PC-9 (cell line): ENCODE measurements at regions not wholly inside any gene's neighbourhood (a gene's known extent, or its start where the extent isn't known, plus 50 kb on each side); places are given as distances from the start of the nearest gene placed in this dataset.

ENCODE experiments used
- BruUV-seq: library from RNA; stranded (reverse); fragments of 400-500 nt; replicated peaks from 2 replicates; lab custom pipeline; 2021; lab: Mats Ljungman, UMichigan
- CTCF ChIA-PET: fragments of 300-600 bp; sonication (Branson Sonifier 250); formaldehyde crosslinking; loops from one replicate; lab custom pipeline; 2022; ENCODE audit warnings: antibody characterized with exemption; lab: Charles Lee
- POLR2A ChIA-PET: fragments of 300-600 bp; sonication (Branson Sonifier 250); formaldehyde crosslinking; loops from one replicate; lab custom pipeline; 2022; ENCODE audit warnings: antibody characterized with exemption; ENCODE audit not compliant: unreplicated experiment; lab: Charles Lee
- DNase-seq, 2 experiments: peaks; one replicate each; pipeline versions ENCODE4 v3.0.0 to v3.0.0-alpha.2; 2015 to 2022; ENCODE audit warnings: mixed read lengths in 1 of 2
- H2AFZ ChIP-seq: fragments of 200-600 bp; sonication (generic); 2 replicates; pipeline ENCODE4 v1.8.1; 2017; ENCODE audit warnings: antibody characterized with exemption
- H3F3A ChIP-seq: fragments of 200-600 bp; sonication (generic); 2 replicates; pipeline ENCODE4 v1.8.1; 2017; ENCODE audit warnings: antibody characterized with exemption, mild to moderate bottlenecking, low read depth; ENCODE audit not compliant: insufficient read depth
- H3K27ac ChIP-seq: fragments of 200-600 bp; sonication (generic); 2 replicates; pipeline ENCODE4 v1.6.1; 2016; ENCODE audit warnings: mixed run types
- H3K27me3 ChIP-seq: fragments of 200-600 bp; sonication (generic); 2 replicates; pipeline ENCODE4 v1.6.1; 2016; ENCODE audit warnings: low read depth, mixed run types; ENCODE audit not compliant: insufficient read depth
- H3K36me3 ChIP-seq: fragments of 200-600 bp; sonication (generic); 2 replicates; pipeline ENCODE4 v1.6.1; 2016; ENCODE audit warnings: low read depth, mixed run types
- H3K4me1 ChIP-seq: fragments of 200-600 bp; sonication (generic); replicated peaks from 2 replicates; pipeline ENCODE4 v1.6.1; 2016; ENCODE audit warnings: mixed run types; ENCODE audit not compliant: insufficient read depth
- H3K4me2 ChIP-seq: fragments of 200-600 bp; sonication (generic); 2 replicates; pipeline ENCODE4 v1.6.1; 2017; ENCODE audit warnings: mixed run types
- H3K4me3 ChIP-seq: fragments of 200-600 bp; sonication (generic); 2 replicates; pipeline ENCODE4 v1.6.1; 2016; ENCODE audit warnings: mixed run types
- H3K79me2 ChIP-seq: fragments of 200-600 bp; sonication (generic); 2 replicates; pipeline ENCODE4 v1.6.1; 2017; ENCODE audit warnings: low read depth, mixed run types
- H3K9me2 ChIP-seq: fragments of 200-600 bp; sonication (generic); 2 replicates; pipeline ENCODE4 v1.8.1; 2017; ENCODE audit warnings: mild to moderate bottlenecking; ENCODE audit not compliant: insufficient read depth
- H3K9me3 ChIP-seq: fragments of 200-600 bp; sonication (generic); 2 replicates; pipeline ENCODE4 v1.8.1; 2016; ENCODE audit warnings: low read depth; ENCODE audit not compliant: insufficient read depth
- H4K20me1 ChIP-seq: fragments of 200-600 bp; sonication (generic); 2 replicates; pipeline ENCODE4 v1.8.1; 2017; ENCODE audit not compliant: insufficient read depth
- EZH2 ChIP-seq: fragments of 200-600 bp; sonication (generic); IDR thresholded peaks from 2 replicates; pipeline ENCODE4 v1.8.0; 2017; ENCODE audit warnings: antibody characterized with exemption, low read depth
- intact Hi-C: fragments of 100-400 bp; cut with micrococcal nuclease; formaldehyde crosslinking; loops from one replicate; pipeline ENCODE4 v1.10.0; 2022; ENCODE audit not compliant: unreplicated experiment
- TF ChIP-seq, protein P1 (sequence below): fragments of 200-600 bp; sonication (generic); conservative IDR thresholded peaks from 2 replicates; pipeline ENCODE4 v1.6.1; 2017; ENCODE audit warnings: mixed run types, antibody characterized with exemption, mild to moderate bottlenecking, moderate library complexity

DNA sequence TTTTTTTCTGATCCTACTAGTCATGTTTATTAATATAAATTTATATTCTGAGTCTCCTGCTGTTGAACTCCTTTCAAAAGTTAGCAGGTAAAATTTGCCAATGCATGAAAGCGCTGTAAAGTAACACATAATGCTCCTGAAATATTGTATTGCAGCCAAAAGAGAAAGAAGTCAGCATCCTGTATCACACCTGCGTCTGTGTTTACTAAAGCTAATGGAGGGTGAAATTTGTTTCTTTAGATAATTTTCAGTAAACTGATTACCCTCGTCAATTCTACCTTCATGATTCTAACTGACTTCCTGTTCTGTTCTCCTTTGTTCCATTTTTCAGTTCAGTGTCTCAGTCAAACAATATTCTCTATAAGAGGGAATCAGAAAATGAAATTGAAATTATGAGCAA lies 415.4 kb downstream of the CDH9 start:
- no peak overlapping the region for H3K27ac ChIP-seq
- H3K9me3 ChIP-seq: no peaks in the 10 kb centered on the region
- intact Hi-C loops: no loop called here
- H4K20me1 ChIP-seq: no peaks in the 10 kb centered on the region
- no peaks in the 10 kb centered on the region for H3K27me3 ChIP-seq
- no peak overlapping the region for H3K4me2 ChIP-seq
- H3K4me1 ChIP-seq: no peaks in the 10 kb centered on the region
- H3K79me2 ChIP-seq: no peaks in the 10 kb centered on the region
- TF ChIP-seq, protein P1, sequence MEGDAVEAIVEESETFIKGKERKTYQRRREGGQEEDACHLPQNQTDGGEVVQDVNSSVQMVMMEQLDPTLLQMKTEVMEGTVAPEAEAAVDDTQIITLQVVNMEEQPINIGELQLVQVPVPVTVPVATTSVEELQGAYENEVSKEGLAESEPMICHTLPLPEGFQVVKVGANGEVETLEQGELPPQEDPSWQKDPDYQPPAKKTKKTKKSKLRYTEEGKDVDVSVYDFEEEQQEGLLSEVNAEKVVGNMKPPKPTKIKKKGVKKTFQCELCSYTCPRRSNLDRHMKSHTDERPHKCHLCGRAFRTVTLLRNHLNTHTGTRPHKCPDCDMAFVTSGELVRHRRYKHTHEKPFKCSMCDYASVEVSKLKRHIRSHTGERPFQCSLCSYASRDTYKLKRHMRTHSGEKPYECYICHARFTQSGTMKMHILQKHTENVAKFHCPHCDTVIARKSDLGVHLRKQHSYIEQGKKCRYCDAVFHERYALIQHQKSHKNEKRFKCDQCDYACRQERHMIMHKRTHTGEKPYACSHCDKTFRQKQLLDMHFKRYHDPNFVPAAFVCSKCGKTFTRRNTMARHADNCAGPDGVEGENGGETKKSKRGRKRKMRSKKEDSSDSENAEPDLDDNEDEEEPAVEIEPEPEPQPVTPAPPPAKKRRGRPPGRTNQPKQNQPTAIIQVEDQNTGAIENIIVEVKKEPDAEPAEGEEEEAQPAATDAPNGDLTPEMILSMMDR: no peak
- no peak for TF ChIP-seq EZH2
- no peaks in the 10 kb centered on the region for H3F3A ChIP-seq
- ChIA-PET CTCF (no interaction called here), POLR2A (no interaction called here)
- BruUV-seq: no TSS peak
- no peak for DNase-seq
- H3K4me3 ChIP-seq: no peak overlapping the region
- H3K36me3 ChIP-seq: no peaks in the 10 kb centered on the region
- H3K9me2 ChIP-seq: no peaks in the 10 kb centered on the region
- H2AFZ ChIP-seq: no peak overlapping the region

DNA sequence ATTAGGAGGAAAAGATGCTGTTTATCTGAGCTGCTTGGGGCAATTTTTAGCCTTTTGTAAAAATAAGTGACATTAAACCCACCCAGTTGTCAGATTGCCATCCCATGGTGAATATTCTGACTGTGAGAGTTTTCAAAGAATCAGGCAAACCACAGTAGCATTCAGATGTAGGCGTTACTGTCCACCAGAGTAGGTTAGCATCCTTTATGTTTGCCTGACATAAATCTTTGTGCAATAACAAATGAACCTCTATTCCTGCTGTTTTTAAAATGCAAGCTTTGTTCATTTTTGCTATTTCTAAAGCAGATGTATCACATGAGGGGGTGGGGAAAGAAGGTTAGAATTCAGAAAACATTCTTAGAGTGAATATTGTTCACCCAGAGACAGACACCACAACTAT lies 427.8 kb downstream of the CDH9 start:
- Histone ChIP-seq H3K4me3 (no peak overlapping the region), H3K79me2 (no peaks in the 10 kb centered on the region), H3K9me2 (no peaks in the 10 kb centered on the region), H3K4me2 (no peak overlapping the region), H3F3A (no peaks in the 10 kb centered on the region), H3K27ac (no peak overlapping the region), H3K9me3 (no peaks in the 10 kb centered on the region), H2AFZ (no peak overlapping the region), H3K27me3 (no peaks in the 10 kb centered on the region), H3K4me1 (no peaks in the 10 kb centered on the region), H3K36me3 (no peaks in the 10 kb centered on the region), H4K20me1 (no peaks in the 10 kb centered on the region)
- TF ChIP-seq, protein P1: no peak
- no peak for TF ChIP-seq EZH2
- intact Hi-C loops: no loop called here
- DNase-seq: no peak
- ChIA-PET CTCF (no interaction called here), POLR2A (no interaction called here)
- BruUV-seq: no TSS peak

GRCh38 chr5:26601563-26601962 lies 436.8 kb downstream of the CDH9 start:
- Histone ChIP-seq H3K36me3 (no peaks in the 10 kb centered on the region), H3K4me1 (no peaks in the 10 kb centered on the region), H3K4me2 (no peak overlapping the region), H2AFZ (no peak overlapping the region), H3K27me3 (no peaks in the 10 kb centered on the region), H4K20me1 (no peaks in the 10 kb centered on the region), H3K4me3 (no peak overlapping the region), H3K9me3 (no peaks in the 10 kb centered on the region), H3K9me2 (peaks cover under 1% of the 10 kb centered on the region; the same call in 1 of the 2 replicates), H3K79me2 (no peaks in the 10 kb centered on the region), H3F3A (no peaks in the 10 kb centered on the region), H3K27ac (no peak overlapping the region)
- ChIA-PET CTCF (no interaction called here), POLR2A (no interaction called here)
- DNase-seq: no peak
- no peak for TF ChIP-seq EZH2
- TF ChIP-seq, protein P1: no peak
- intact Hi-C loops: no loop called here
- BruUV-seq: no TSS peak
